IPS-NIHi7 (cell line): ENCODE measurements at regions not wholly inside any gene's neighbourhood (a gene's known extent, or its start where the extent isn't known, plus 50 kb on each side); places are given as distances from the start of the nearest gene placed in this dataset.
"Not testable (repeated sequence)": the region's sequence is repeated elsewhere in the genome, so short reads cannot be mapped to it uniquely, and the experiment has no call there.

Experiments used
- DNase-seq: peaks from one replicate; pipeline ENCODE4 v3.0.0; 2012; ENCODE audit warnings: mixed read lengths; ENCODE audit errors: extremely low spot score

DNA sequence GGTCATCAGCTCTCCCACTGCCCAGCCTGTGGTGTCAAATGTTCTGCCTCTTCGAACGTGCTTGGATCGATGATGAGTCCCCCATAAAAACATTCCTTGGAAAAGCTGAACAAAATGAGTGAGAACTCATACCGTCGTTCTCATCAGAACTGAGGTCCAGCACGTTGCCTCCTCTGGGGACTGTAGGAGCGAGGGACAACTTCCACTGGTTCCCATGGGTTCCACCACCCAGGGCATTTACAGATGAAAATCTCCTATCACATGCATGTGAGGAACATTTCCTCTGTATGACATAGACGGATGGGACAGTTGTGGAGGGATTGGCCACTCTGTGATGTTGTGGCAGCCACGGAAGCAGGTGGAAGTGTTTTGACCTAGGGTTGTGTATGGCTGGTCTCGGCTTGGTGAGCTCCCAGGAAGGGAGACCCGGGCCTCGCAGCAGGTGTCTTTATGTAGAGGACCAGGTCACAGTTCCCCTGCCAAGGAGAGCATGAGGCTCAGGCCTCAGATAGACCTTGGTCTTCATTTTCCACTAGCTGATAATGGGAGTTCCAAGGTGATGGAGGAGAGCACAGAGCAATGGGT is 113.0 kb downstream of the SNRPN start:
- DNase-seq, result no peak

DNA sequence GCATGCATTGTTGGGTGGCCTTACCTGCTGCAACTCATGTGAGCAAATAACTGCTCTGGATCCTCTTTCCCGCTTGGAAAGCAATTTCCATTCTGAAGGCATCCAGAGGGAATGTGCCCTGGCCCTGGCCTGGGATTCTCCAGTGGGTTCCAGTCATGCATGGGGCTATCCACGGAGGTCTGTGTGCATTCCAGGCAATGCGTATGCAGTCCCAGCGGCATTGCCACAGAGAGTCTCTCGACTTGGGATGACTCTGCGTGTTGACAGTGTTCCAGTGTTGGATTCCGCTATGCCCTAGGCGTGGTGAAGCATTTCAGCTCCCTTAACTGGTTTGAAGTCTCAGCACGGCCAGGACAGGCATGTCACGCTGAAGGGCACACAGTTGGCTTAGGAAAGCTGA is 113.9 kb downstream of the SNRPN start:
- DNase-seq, result no peak

DNA sequence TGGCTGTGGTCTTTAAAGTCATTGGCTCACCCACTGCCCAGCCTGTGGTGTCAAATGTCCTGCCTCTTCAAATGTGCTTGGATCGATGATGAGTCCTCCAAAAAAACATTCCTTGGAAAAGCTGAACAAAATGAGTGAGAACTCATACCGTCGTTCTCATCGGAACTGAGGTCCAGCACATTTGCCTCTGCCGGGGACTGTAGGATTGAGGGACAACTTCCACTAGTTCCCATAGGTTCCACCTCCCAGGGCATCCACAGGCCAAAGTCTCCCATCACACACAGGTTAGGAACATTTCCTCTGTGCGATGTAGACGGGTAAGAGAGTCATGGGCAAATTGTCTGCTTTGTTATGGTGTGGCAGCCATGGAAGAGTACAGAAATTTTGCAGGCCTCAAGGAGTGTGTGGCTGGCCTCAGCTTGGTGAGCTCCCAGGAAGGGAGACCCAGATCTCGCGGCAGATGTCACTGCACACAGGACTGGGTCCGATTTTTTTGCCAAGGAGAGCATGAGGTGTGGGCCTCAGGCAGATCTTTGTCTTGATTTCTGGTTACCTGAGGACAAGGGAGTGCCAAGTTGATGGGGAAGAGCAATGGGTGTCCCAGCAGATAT is 115.7 kb downstream of the SNRPN start:
- no peak for DNase-seq

DNA sequence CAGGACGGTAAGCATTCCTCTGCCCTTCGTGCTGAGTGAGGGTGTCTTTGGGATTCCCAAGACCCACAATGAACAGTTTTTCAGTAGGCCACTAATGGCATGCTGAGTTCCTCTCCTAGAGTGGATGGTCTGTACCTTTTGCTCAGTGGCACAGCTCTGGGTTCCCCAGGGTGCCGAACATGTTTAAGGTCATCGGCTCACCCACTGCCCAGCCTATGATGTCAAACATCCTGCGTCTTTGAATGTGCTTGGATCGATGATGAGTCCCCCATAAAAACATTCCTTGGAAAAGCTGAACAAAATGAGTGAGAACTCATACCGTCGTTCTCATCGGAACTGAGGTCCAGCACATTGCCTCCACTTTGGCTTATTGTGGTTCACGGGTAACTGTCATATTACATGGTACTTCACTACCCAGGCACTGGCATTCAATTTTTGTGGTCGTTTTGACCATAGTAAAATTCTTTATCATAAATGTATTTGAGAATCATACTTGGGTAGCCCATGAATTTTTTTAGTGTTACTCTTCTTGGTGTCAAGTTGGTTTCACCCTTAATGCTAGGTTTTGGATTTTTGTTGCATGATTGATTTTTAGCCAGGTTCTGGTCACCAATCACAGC is 118.2 kb downstream of the SNRPN start:
- no peak for DNase-seq

DNA sequence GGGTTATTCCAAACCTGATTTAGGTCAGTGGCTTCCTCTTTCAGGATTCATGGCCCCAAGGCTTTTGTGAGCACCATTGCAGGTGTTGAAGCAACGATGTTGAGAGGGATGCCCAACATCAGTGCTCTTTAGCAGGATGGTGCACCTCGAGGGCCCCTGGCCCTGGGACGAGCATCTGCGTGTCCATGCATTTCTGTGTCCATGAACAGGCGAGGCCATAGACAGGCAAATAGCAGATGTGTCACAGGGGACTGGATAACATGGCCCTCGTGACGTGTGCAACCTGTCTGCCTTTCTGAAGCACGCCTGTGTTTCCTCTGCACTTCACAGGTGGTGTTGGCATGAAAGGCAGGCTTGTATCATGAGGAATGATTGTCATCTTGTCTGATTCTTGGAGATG is 132.3 kb downstream of the SNRPN start:
- DNase-seq, result no peak

DNA sequence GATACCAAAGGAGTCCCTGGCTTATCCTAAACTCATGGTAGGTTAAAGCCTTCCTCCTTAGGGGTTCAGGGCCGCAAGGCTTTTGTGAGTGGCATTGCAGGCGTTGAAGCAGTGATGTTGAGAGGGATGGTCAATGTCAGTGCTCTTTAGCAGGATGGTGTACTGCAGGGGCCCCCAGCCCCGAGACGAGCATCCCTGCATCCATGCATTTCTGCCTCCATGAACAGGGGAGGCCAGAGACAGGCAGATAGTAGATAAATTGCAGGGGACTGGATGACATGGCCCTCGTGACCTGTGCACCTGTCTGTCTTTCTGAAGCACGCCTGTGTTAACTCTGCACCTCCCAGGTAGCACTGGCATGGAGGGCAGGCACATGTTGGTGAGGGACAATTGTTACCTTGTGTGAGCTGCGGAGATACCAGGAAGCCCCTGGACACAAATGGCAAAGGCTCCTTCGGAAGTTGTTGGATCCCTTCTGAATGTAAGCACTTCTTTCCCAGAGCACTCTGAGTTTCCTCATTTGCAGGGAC is 133.5 kb downstream of the SNRPN start:
- DNase-seq, result no peak

DNA sequence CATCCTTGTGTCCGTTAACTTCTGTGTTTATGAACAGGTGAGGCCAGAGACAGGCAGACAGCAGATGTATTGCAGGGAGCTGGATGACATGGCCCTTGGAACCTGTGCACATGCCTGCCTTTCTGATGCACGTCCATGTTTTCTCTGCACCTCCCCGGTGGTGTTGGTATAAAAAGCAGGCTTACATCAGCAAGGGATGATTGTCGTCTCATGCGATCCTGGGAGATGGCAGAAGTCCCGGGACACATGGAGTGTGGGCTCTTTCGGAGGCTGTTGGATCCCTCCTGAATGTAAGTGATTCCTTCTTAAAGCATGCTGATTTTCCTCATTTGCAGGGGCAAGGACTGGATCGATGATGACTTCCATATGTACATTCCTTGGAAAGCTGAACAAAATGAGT is 134.8 kb downstream of the SNRPN start:
- DNase-seq, result no peak

DNA sequence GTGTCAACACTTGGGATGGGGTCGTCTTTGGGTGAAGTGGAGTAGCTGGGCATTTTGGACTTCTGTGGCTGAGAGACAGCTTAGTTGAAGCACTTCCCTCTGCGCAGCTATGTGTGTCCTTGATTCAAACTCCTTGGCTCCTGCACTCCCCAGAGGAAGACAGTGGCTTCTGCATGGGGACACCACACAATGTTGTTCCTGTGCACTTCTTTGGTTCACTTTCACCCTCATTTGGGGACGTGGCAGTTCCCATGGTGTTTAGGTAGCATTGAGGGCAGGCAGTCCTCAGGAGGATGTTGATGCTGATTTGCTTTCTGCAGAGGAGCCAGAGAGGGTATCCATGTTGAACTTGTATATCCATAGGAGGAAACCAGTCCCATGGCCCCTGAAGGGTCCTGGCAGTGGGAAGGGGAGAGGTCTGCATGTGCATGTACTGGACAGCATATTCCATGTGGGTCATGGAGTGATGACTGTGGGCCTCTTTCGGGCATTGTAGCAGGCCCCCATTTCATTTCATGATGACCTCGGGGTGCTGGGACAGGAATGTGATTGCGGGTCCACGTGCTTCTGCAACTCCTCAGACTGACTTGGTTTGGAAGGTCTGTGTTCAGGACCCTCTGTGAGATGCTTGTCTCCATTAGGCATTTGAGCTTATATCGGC is 135.4 kb downstream of the SNRPN start:
- no peak for DNase-seq

DNA sequence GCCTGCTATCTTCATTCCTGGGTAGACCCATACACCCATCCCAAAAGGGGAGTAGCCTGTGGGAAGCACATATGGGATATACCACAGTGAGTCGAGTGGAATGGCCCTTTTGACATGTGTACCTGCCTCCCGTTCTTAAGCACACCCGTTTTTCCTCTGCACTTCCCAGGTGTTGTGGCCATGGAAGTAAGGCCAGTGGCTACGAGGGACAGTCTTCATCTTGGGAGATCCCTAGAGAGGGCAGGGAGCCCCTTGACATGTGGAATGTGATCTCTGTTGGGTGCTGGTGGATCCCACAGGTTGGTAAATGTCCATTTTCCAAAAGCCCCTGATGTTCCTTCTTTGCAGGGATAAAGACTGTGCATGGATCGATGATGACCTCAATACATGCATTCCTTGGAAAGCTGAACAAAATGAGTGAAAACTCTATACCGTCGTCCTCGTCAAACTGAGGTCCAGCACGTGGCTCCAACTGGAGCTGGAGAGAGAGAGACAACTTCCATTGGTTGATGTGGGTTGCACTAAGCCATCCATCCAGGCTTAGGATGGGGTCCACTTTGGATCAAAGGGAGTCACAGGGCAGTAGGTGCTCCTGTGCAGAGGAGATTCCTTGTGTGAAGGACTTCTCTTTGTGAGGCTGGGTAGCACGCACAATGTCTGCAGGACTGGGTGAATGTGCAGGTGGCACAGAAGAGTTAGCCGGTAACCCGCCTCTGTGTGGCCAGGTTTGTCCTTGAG is 136.8 kb downstream of the SNRPN start:
- no peak for DNase-seq

DNA sequence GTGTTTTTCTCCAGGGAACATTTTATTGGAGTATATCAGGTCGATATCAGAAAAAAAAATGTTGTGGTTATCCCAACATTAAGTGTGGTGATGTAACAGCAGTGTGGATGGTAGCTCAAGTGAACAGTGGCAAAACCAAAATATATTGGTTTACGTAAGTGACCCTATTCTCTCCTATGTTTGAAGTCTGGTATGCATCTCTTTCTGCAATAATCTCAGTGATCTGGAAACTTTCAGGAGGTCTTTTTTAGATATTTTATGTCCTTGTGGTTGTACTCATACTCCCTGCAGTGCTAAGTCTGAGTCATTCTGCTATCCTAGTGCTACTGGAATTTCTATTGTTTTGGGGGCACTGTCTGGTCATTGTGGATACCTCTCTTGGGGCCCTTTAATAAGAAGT is 137.9 kb downstream of the SNRPN start:
- DNase-seq, result no peak

DNA sequence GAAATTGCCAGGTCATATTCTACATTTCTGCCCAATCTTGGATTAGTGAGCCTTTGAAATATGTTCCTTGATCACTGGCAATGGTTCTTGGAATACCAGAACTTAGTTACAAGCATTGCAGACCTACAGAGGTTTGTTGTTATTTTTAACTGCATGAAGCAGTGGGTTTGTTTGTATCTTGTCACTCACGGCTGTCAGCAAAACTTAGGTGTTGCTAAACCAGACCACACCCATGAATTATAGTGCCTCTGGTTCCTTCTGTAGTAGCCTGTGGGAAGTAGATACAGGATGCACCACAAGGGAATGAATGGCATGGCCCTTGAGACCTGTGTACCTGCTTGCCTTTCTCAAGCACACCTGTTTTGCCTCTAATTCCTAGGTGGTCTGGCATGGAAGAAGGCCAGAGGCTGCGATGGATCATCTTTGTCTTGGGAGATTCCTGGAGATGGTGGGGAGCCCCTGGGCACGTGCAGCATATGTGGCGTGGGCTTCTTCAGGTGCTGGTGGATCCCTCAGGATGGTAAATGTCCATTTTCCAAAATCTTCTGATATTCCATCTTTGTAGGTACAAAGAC is 138.8 kb downstream of the SNRPN start:
- no peak for DNase-seq

DNA sequence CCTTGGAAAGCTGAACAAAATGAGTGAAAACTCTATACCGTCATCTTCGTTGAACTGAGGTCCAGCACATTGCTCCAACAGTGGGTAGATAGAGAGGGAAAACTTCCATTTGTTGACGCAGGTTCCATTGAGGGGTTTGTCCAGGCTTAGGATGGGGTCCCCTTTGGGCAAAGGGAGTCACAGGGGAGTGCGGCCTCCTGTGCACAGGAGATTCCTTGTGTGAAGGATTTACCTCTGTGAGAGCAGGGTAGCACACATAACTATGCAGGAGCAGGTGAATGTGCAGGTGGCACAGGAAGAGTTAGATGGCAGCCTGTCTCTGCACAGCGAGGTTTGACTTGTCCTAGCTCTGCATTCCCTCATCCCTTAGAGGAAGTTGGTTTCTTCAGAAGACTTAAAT is 139.3 kb downstream of the SNRPN start:
- no peak for DNase-seq

DNA sequence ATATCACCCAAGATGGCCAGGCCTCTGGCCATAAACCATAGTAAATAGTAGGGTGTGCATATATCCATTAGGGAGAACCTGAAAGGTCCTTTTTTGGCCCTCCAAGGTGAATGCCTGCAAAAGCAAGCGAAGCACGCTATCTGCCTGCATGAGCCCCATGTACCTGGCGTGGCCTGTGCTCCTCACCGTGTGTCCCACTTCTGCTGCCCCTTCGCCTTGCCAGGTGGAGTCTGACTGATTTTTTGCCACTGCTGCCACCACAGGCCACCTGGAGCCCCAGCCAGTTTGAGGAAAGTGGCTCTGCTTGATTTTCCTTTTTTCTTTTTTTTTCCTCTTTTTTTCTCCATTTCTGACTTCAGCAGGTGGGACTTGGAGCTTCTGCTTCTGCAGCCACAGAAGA is 139.7 kb downstream of the SNRPN start:
- DNase-seq, result no peak

DNA sequence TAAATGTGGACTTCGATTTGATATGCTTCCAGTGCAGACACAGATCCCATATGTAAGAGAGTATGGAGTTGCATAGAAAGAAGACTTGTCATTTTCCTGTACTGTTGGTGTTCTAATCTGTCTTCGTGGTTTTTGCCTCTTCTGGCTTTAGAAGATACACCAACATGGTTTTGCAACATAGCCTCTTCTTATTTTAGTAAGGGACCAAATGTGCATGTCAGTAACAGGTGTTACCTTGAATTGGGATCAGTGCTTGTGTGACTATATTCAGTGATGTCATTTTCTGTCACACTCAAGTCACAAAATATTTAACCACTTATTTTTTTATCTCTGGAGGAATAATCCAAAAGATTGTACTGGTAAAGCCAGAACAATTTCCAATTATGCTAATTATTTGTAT is 140.4 kb downstream of the SNRPN start:
- no peak for DNase-seq

DNA sequence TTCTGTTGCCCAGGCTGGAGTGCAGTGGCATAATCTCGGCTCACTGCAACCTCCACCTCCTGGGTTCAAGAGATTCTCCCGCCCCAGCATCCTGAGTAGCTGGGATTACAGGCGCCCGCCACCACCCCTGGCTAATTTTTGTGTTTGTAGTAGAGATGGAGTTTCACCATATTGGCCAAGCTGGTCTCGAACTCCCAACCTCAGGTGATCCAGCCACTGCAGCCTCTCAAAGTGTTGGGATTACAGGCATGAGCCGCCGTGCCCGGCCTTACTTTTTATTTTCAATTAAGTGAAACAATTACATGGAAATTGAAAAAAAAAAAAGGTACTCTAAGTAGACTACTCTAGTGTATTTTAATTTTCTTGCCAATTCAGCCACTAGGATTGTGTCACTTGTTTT is 145.2 kb downstream of the SNRPN start:
- DNase-seq, result not testable (repeated sequence)

DNA sequence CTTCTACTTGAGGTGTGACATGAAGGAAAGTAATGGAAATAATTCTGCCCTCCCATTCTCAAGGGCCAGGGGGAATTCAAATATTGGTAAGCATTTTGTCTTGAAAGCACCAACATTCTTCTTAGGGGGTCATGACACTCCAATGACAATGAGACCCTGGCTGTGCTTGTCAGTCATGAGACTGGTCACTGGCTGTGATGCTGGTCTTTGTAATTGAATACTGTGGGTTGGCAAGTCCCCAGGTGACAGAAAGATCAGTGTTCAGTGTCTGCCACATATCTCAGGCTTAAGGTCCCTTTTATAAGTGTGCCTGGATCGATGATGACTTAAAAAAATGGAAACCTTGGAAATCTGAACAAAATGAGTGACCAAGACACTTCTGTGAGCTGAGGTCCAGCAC is 151.4 kb downstream of the SNRPN start:
- no peak for DNase-seq

DNA sequence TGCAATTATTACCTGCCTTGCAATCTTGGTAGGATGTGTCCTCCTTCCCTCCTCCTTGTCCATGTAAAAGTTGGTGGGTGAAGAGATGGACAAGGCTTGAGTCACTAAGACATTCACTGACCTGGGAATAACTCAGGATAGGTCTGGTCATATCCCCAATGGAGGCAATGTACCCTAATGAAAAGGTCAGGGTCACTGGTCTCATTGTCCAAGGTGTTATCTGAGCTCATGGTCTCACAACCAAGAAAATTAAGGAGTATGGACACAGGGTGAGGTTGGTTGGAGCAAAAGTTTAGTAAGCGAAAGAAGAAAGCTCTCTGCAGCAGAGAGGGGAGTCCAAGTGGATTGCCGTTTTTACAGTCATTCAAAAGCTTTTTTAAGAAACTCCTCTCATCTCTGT is 179.0 kb downstream of the SNRPN start:
- no peak for DNase-seq

DNA sequence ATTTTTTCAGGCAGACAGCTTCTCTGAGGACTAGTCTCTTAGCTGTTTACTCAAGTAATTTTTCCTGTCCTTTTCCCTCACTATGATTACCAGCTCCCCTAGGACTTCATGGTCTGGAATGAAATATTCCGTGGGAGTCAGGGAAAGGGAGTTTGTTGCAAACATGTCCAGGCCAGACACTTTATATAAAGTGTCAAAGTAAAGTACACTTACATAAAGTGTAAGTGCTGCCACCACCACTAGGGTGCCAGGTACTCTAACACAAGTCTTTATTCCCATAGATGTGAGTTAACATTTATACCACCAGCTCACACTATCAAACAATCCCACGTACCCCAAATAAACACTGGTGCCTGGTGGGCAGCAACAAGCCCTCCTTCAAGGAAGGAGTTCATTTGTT is 179.8 kb downstream of the SNRPN start:
- DNase-seq, result no peak

DNA sequence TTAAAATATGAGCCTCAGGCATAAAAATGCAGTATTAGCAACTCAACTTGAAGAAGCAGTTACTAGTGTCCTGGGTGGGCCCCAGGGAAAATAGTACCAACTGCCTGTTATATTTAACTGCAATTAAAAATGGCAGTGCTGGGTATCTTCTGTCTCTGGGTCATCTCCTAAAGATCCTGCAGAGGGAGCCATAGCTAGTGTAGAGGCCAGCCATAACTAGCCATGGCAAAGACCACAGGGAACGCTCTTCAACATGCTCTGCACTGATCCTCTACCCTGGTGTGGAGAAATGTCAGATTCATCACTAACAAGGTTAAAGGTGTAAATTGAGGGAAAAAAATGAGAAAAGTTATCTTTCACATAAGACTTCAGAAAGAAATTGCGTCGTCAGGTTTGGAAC is 181.3 kb downstream of the SNRPN start:
- peak; percentile 37 for DNase-seq

DNA sequence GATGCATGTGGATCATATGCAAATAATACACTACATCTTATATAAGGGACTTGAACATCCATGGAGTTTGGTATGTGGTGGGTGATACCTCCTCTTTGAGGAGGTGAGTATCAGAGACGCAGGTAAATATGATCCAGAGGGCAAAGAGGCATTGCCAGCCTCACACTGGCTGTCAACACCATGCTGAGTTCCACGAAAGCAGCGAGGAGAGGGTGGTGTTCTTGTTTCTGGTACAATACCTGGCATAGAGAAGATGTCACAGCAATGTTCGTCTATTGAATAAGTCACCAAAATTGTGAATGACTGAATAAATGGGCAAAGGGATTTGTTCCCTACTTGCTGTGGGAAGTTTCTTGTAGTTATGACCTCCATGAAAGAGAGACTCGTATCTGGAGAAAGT is 182.2 kb downstream of the SNRPN start:
- no peak for DNase-seq

DNA sequence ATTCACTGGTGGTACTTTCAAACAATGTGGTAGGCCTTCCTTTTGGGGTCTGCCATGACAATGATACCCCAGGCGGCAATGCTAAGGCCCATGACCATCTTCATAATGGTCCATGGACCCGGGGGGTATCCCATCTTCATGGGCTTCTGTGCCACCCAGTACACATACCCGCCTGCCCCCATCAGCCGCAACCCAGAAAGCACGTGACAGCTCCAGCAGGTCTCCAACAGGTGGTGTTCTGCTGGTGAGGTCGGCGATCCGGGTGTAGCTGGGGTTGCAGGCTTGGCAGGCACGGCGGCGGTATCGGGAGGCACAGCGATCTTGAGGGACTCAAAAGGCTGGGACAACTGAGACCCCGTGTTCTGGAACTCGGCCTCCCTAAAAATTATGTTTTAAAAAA is 214.5 kb downstream of the SNRPN start:
- no peak for DNase-seq
